ENCODE measurements at regions not wholly inside any gene's neighbourhood (a gene's known extent, or its start where the extent isn't known, plus 50 kb on each side); places are given as distances from the start of the nearest gene placed in this dataset.

DNA sequence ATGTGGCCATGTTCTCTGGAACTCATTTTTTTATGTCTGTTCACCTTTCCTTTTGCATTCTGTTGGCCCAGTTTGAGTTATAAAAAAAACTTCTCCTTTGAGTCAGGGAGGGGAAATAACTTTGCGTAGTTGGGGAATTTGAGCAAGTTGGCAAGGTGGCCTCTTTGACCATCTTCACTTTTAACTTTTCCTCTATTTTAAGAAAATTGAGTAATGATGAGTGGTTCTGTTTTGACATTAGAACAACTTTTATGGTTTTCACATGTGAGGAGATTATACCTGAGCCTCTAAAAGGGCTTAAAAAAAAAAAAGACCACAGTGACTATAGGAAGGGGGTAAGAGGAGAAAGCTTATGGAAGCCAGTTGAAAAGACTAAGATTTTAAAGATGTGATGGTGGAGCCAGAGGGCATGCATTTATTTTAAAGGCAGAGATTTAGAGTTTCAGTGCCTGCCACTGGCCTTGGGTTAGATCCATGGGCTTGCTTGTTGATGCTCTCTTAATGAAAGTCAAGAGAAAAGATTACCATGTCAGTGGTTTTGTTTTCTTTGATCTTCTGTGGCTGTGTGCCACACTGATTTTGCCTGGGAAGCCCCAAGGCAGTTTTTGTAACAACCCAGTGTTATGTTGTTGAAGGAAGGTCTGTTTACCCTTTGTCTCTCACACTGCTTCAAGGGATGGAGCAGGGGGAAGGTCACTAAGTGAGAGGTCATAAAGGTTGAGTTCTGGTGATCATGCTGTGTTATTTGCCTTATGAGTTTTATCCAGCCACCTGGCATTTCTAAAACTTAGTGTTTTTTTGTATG, 219.7 kb upstream of the CD180 start:
- Histone ChIP-seq H3K36me3 (no peaks in the 10 kb centered on the region), H3K27ac (no peak overlapping the region), H3K4me1 (no peaks in the 10 kb centered on the region), H3K4me3 (no peak overlapping the region), H3K9me3 (no peaks in the 10 kb centered on the region), H3K27me3 (no peaks in the 10 kb centered on the region)
- TF ChIP-seq, protein P1, sequence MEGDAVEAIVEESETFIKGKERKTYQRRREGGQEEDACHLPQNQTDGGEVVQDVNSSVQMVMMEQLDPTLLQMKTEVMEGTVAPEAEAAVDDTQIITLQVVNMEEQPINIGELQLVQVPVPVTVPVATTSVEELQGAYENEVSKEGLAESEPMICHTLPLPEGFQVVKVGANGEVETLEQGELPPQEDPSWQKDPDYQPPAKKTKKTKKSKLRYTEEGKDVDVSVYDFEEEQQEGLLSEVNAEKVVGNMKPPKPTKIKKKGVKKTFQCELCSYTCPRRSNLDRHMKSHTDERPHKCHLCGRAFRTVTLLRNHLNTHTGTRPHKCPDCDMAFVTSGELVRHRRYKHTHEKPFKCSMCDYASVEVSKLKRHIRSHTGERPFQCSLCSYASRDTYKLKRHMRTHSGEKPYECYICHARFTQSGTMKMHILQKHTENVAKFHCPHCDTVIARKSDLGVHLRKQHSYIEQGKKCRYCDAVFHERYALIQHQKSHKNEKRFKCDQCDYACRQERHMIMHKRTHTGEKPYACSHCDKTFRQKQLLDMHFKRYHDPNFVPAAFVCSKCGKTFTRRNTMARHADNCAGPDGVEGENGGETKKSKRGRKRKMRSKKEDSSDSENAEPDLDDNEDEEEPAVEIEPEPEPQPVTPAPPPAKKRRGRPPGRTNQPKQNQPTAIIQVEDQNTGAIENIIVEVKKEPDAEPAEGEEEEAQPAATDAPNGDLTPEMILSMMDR (IDR thresholded peaks at IDR 0.05): no peak
- no peak for DNase-seq (ENCODE audit: low spot score)

DNA sequence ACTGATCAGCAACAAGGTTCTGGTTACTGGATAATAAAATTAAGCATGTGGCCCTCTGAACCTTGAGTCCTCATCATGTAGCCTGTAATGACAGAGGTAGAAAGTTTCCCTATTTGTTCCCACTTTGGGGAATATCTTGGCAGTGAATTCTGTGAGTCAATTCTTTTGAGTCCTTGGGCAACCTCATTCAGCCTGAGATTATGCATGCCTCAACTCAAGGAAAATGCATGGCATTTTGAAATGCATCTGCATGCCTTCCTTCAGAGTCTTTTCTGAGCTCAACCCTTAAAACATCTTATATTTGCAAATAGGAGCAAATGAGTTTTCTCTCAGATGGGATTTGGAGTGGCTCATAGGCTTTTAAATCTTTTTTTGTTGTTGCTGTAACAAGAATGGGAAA, 218.1 kb upstream of the CD180 start:
- Histone ChIP-seq H3K27me3 (no peaks in the 10 kb centered on the region), H3K4me1 (no peaks in the 10 kb centered on the region), H3K9me3 (no peaks in the 10 kb centered on the region), H3K4me3 (no peak overlapping the region), H3K27ac (no peak overlapping the region), H3K36me3 (no peaks in the 10 kb centered on the region)
- DNase-seq (ENCODE audit: low spot score): no peak
- TF ChIP-seq, protein P1 (IDR thresholded peaks at IDR 0.05): no peak

DNA sequence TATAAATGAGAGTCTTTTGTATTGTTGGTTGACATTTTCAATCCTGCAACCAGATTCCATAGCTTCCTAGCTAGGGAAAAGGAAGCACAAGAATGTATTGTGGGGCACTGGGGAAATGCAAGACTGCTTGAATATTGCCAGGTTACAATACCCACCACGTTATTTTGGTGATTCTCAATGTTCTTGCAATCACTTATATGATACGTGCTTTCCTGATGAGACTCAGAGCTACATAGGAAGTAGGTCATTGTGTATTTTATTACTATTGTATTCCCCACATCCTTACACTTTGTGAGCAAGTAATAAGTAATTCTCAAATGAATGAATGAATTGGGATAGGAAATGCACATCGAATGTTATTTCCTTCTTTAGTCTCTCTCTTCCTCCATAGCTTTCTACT, 217.1 kb upstream of the CD180 start:
- no peak for DNase-seq (ENCODE audit: low spot score)
- Histone ChIP-seq H3K4me1 (no peaks in the 10 kb centered on the region), H3K4me3 (no peak overlapping the region), H3K9me3 (no peaks in the 10 kb centered on the region), H3K36me3 (no peaks in the 10 kb centered on the region), H3K27ac (no peak overlapping the region), H3K27me3 (no peaks in the 10 kb centered on the region)
- TF ChIP-seq, protein P1 (IDR thresholded peaks at IDR 0.05): no peak

DNA sequence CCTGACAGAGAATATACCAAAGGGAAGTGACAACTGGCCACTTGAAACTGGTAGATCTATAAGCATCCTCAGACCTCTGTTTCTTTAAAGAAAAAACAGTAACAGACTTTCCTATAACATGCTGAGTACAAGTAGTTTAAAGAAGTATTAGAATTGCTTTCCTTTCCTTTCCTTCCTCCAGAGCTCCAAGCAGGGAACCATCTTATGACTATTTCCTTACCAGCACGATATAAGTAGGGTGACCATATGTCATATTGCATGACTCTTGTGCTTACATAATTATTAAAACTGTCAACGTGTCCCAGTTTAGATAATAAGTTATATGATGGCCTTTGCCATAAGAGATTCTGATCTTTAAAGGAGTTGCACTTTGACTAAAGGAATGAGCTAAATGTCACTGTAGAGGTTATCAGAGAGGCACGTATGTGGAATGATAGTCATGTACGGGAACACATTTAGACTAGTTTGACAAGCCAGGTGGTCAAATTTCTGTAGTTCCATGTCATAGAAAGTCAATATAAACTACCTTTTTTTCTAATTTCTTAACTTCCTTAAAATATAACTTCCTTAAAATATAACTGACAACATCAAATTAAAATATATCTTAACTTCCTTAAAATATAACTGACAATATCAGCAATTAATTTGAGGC, 212.7 kb upstream of the CD180 start:
- no peak for DNase-seq (ENCODE audit: low spot score)
- H3K4me3 ChIP-seq: no peak overlapping the region
- no peaks in the 10 kb centered on the region for H3K27me3 ChIP-seq
- H3K9me3 ChIP-seq: no peaks in the 10 kb centered on the region
- H3K4me1 ChIP-seq: no peaks in the 10 kb centered on the region
- TF ChIP-seq, protein P1 (IDR thresholded peaks at IDR 0.05): no peak
- no peaks in the 10 kb centered on the region for H3K36me3 ChIP-seq
- no peak overlapping the region for H3K27ac ChIP-seq

DNA sequence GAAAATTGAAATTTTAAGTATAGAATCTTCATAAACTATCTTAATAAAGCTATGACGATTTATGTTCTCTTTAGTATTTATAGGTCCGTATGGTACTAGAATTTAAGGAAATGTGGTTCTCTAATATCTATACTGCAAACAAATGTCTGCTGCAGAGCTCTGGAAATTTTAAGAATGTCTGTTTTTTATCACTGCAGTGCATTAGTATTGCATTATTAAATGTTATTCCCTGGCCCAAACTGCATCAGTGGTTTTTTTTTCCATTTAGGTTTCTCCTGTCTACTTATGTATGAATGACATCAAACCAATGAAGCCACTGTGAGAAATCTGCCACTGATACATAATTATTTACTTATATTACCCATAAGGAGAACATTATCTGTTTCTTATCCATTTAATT, 211.4 kb upstream of the CD180 start:
- no peak overlapping the region for H3K27ac ChIP-seq
- no peak for DNase-seq (ENCODE audit: low spot score)
- no peak overlapping the region for H3K4me3 ChIP-seq
- H3K27me3 ChIP-seq: no peaks in the 10 kb centered on the region
- TF ChIP-seq, protein P1 (IDR thresholded peaks at IDR 0.05): no peak
- H3K4me1 ChIP-seq: no peaks in the 10 kb centered on the region
- H3K36me3 ChIP-seq: no peaks in the 10 kb centered on the region
- H3K9me3 ChIP-seq: no peaks in the 10 kb centered on the region

All from right atrium auricular region (tissue), 2 donors.